HG02981 (cell line): ENCODE measurements at regions not wholly inside any gene's neighbourhood (a gene's known extent, or its start where the extent isn't known, plus 50 kb on each side); places are given as distances from the start of the nearest gene placed in this dataset.

ENCODE experiments used
- ATAC-seq: cut with Tn5 transposase; IDR thresholded peaks from one replicate; pipeline ENCODE4 v1.9.1; 2021; ENCODE audit warnings: mild to moderate bottlenecking, moderate library complexity; ENCODE audit not compliant: unreplicated experiment

- ATAC-seq, result no peak
These were observed 105.1 kb upstream of the SORCS1 start for GRCh38 chr10:107269626-107270025.

- ATAC-seq, result no peak
These were observed 100.2 kb upstream of the SORCS1 start for GRCh38 chr10:107264742-107265141.

- no peak for ATAC-seq
These were observed 79.6 kb upstream of the SORCS1 start for GRCh38 chr10:107244122-107244521.

- no peak for ATAC-seq
These were observed 73.8 kb upstream of the SORCS1 start for GRCh38 chr10:107238275-107238674.

GRCh38 chr10:107232013-107232412 is 67.5 kb upstream of the SORCS1 start:
- no peak for ATAC-seq

- ATAC-seq, result no peak
These were observed 66.4 kb upstream of the SORCS1 start for GRCh38 chr10:107230887-107231286.

- ATAC-seq, result no peak
These were observed 51.2 kb upstream of the SORCS1 start for GRCh38 chr10:107215681-107216080.
